A549 (cell line): ENCODE measurements at regions not wholly inside any gene's neighbourhood (a gene's known extent, or its start where the extent isn't known, plus 50 kb on each side); places are given as distances from the start of the nearest gene placed in this dataset.

Experiments used
- BHLHE40 ChIP-seq: IDR thresholded peaks from 2 replicates; pipeline ENCODE4 v1.6.1; 2012; ENCODE audit warnings: low read depth, low read length, inconsistent platforms
- CTCF ChIP-seq: fragments of >200 bp; sonication (Bioruptor Twin); formaldehyde crosslinking; IDR thresholded peaks from 3 replicates; pipeline ENCODE4 v1.5.1; 2016
- ESRRA ChIP-seq: fragments of 150-350 bp; IDR thresholded peaks from 2 replicates; pipeline ENCODE4 v1.6.1; 2014; ENCODE audit warnings: mild to moderate bottlenecking, low read length, borderline replicate concordance
- FOSL2 ChIP-seq, 2 experiments: fragments of 450-650 bp in 1 of 2; fragments of >200 bp in 1 of 2; sonication (Bioruptor Twin) in 1 of 2; formaldehyde crosslinking; IDR thresholded peaks; 2 replicates each; pipeline versions ENCODE4 v1.5.0 to v1.6.1; 2016 to 2020; ENCODE audit warnings: mild to moderate bottlenecking in 1 of 2, moderate library complexity in 1 of 2
- HES2 ChIP-seq: fragments of >200 bp; sonication (Bioruptor Twin); formaldehyde crosslinking; IDR thresholded peaks from 2 replicates; pipeline ENCODE4 v1.6.1; 2016
- KDM5A ChIP-seq: fragments of 200-600 bp; sonication (generic); IDR thresholded peaks from 2 replicates; pipeline ENCODE4 v1.6.1; 2016; ENCODE audit warnings: antibody characterized with exemption, mild to moderate bottlenecking
- MAX ChIP-seq: IDR thresholded peaks from 2 replicates; pipeline ENCODE4 v1.6.1; 2012
- PBX3 ChIP-seq: IDR thresholded peaks from 2 replicates; pipeline ENCODE4 v1.6.1; 2012
- POLR2A ChIP-seq: IDR thresholded peaks from 2 replicates; pipeline ENCODE4 v1.6.1; 2012; ENCODE audit warnings: mild to moderate bottlenecking, low read length
- RAD21 ChIP-seq, 2 experiments: fragments of >200 bp in 1 of 2; sonication (Bioruptor Twin) in 1 of 2; formaldehyde crosslinking in 1 of 2; IDR thresholded peaks in 1 of 2; conservative IDR thresholded peaks in 1 of 2; 2 replicates in 1 of 2; 3 replicates in 1 of 2; pipeline ENCODE4 v1.6.1; 2012 to 2018; ENCODE audit warnings: inconsistent platforms in 1 of 2
- REST ChIP-seq: fragments of 200-600 bp; sonication (generic); IDR thresholded peaks from 2 replicates; pipeline ENCODE4 v1.6.1; 2016; ENCODE audit warnings: antibody characterized with exemption, mild to moderate bottlenecking, moderate library complexity
- SMC3 ChIP-seq: fragments of >200 bp; sonication (Bioruptor Twin); formaldehyde crosslinking; IDR thresholded peaks from 3 replicates; pipeline ENCODE4 v1.6.1; 2018; ENCODE audit warnings: inconsistent platforms

- TF ChIP-seq REST = no peak
- TF ChIP-seq SMC3 = no peak
- no peak for TF ChIP-seq BHLHE40
- TF ChIP-seq CTCF = no peak
- TF ChIP-seq HES2 = no peak
- TF ChIP-seq PBX3 = no peak
- no peak for TF ChIP-seq ESRRA
- no peak for TF ChIP-seq RAD21 (conservative IDR thresholded peaks at IDR 0.05 in 1 of 2, IDR thresholded peaks at IDR 0.05 in 1 of 2)
- no peak for TF ChIP-seq FOSL2 (IDR thresholded peaks at IDR 0.05)
- TF ChIP-seq FOSL2 (CRISPR knock-in tag; IDR thresholded peaks at IDR 0.05) = no peak
- no peak for TF ChIP-seq MAX
- no peak for TF ChIP-seq POLR2A
- no peak for TF ChIP-seq KDM5A
Observed at GRCh38 chr6:164477790-164478189, 831.6 kb downstream of the C6orf118 start.
